Endodermal cell (in vitro differentiated cells): ENCODE measurements at regions not wholly inside any gene's neighbourhood (a gene's known extent, or its start where the extent isn't known, plus 50 kb on each side); places are given as distances from the start of the nearest gene placed in this dataset.
A peak's percentile ranks its signal among the peaks of the same experiment; 100 is the strongest.

Experiments
- DNase-seq: peaks from one replicate; pipeline ENCODE4 v3.0.0-alpha.2; 2017
- H3K27ac ChIP-seq: 2 replicates; pipeline ENCODE4 v1.5.1; 2013; ENCODE audit warnings: mild to moderate bottlenecking, low read depth, low read length, moderate library complexity
- H3K27me3 ChIP-seq: 2 replicates; pipeline ENCODE4 v1.6.1; 2013; ENCODE audit warnings: mild to moderate bottlenecking, low read length, moderate library complexity; ENCODE audit not compliant: insufficient read depth, control insufficient read depth, poor library complexity, severe bottlenecking
- H3K36me3 ChIP-seq: 2 replicates; pipeline ENCODE4 v1.7.0; 2013; ENCODE audit warnings: mild to moderate bottlenecking, low read length, moderate library complexity; ENCODE audit not compliant: control insufficient read depth, insufficient read depth
- H3K4me1 ChIP-seq: one replicate; pipeline ENCODE4 v1.7.0; 2013; ENCODE audit warnings: low read length; ENCODE audit not compliant: control insufficient read depth, insufficient read depth
- H3K4me3 ChIP-seq: 2 replicates; pipeline ENCODE4 v1.5.1; 2013; ENCODE audit warnings: mild to moderate bottlenecking, low read length, moderate library complexity
- H3K9ac ChIP-seq: 2 replicates; pipeline ENCODE4 v1.6.1; 2013; ENCODE audit warnings: mild to moderate bottlenecking, low read length, moderate library complexity; ENCODE audit not compliant: poor library complexity, severe bottlenecking; ENCODE audit errors: extremely low read depth
- H3K9me3 ChIP-seq: 2 replicates; pipeline ENCODE4 v1.6.1; 2013; ENCODE audit warnings: mild to moderate bottlenecking, low read length, moderate library complexity; ENCODE audit not compliant: control insufficient read depth
- H3K27ac Mint-ChIP-seq: 2 replicates; pipeline ENCODE4 v1.8.0; 2020; ENCODE audit warnings: mixed read lengths
- H3K27me3 Mint-ChIP-seq: 2 replicates; pipeline ENCODE4 v1.8.0; 2021; ENCODE audit warnings: mild to moderate bottlenecking, mixed read lengths; ENCODE audit not compliant: insufficient read depth
- H3K36me3 Mint-ChIP-seq: 2 replicates; pipeline ENCODE4 v1.8.0; 2020; ENCODE audit warnings: low read depth, mixed read lengths
- H3K4me1 Mint-ChIP-seq: 2 replicates; pipeline ENCODE4 v1.8.0; 2020; ENCODE audit warnings: mixed read lengths
- H3K4me3 Mint-ChIP-seq: 2 replicates; pipeline ENCODE4 v1.8.0; 2020; ENCODE audit warnings: mild to moderate bottlenecking, moderate library complexity, mixed read lengths
- H3K9me3 Mint-ChIP-seq: 2 replicates; pipeline ENCODE4 v1.8.0; 2020; ENCODE audit warnings: mild to moderate bottlenecking, mixed read lengths
- WGBS, 2 experiments: methylation state at CpG; one replicate each; pipeline versions ENCODE4 v1.1.5 to v1.1.7; 2013; ENCODE audit warnings: missing lambda C conversion rate in 2 of 2, mixed read lengths in 1 of 2; ENCODE audit not compliant: insufficient coverage in 1 of 2, insufficient read length in 1 of 2; 5-methylcytosine and 5-hydroxymethylcytosine counted together
- TF ChIP-seq, protein P1 (sequence below): fragments of 200-600 bp; sonication (generic); conservative IDR thresholded peaks from 2 replicates; pipeline ENCODE4 v1.5.0; 2021; ENCODE audit warnings: antibody characterized with exemption, mild to moderate bottlenecking

- no peaks in the 10 kb centered on the region for H3K9me3 ChIP-seq
- H3K36me3 ChIP-seq, result no peaks in the 10 kb centered on the region
- peaks cover 22% of the 10 kb centered on the region for H3K4me1 Mint-ChIP-seq
- no peaks in the 10 kb centered on the region for H3K27me3 ChIP-seq
- TF ChIP-seq, protein P1, sequence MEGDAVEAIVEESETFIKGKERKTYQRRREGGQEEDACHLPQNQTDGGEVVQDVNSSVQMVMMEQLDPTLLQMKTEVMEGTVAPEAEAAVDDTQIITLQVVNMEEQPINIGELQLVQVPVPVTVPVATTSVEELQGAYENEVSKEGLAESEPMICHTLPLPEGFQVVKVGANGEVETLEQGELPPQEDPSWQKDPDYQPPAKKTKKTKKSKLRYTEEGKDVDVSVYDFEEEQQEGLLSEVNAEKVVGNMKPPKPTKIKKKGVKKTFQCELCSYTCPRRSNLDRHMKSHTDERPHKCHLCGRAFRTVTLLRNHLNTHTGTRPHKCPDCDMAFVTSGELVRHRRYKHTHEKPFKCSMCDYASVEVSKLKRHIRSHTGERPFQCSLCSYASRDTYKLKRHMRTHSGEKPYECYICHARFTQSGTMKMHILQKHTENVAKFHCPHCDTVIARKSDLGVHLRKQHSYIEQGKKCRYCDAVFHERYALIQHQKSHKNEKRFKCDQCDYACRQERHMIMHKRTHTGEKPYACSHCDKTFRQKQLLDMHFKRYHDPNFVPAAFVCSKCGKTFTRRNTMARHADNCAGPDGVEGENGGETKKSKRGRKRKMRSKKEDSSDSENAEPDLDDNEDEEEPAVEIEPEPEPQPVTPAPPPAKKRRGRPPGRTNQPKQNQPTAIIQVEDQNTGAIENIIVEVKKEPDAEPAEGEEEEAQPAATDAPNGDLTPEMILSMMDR, result no peak
- no peak overlapping the region for H3K27ac ChIP-seq
- 54 to 87% methylated on average over 3 to 5 of the region's 6 CpGs for WGBS, 2 experiments
- H3K9ac ChIP-seq, result no peak overlapping the region
- no peak overlapping the region for H3K4me3 ChIP-seq
- H3K27ac Mint-ChIP-seq, result no peak overlapping the region
- peaks cover 6% of the 10 kb centered on the region for H3K4me1 ChIP-seq
- H3K4me3 Mint-ChIP-seq, result no peak overlapping the region
- DNase-seq, result peak; percentile 86
- no peaks in the 10 kb centered on the region for H3K36me3 Mint-ChIP-seq
- H3K9me3 Mint-ChIP-seq, result no peaks in the 10 kb centered on the region
- H3K27me3 Mint-ChIP-seq, result peaks cover 2% of the 10 kb centered on the region
These were observed 120.1 kb downstream of the SNX18 start for GRCh38 chr5:54637654-54638053.

DNA sequence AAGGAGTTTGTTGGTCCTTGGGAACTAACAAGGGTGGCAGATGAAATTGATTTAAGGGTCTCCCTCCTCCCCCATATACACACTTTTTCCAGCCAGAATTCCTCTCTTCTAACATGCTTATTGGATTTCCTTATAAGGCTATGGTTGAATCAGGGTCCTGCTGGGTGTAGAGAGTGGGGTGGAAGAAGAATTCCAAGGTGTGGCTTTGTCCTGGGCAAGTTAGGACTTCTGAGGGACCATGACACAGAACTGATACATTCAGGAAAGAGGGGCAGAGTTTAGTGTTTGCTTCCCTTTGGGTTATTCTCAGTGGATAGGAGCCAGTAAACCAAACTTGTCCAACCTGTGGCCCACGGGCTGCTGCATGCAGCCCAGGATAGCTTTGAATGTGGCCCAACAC, 116.5 kb downstream of the SNX18 start:
- no peak for DNase-seq
- Histone ChIP-seq H3K36me3 (no peaks in the 10 kb centered on the region), H3K4me1 (peaks cover 6% of the 10 kb centered on the region), H3K27ac (no peak overlapping the region), H3K4me3 (no peak overlapping the region), H3K27me3 (no peaks in the 10 kb centered on the region), H3K9ac (no peak overlapping the region), H3K9me3 (peaks cover 9% of the 10 kb centered on the region)
- TF ChIP-seq, protein P1, result no peak
- H3K9me3 Mint-ChIP-seq, result peaks cover 3% of the 10 kb centered on the region
- no peak overlapping the region for H3K27ac Mint-ChIP-seq
- 95% methylated on average over 1 of the region's 1 CpG; no CpG with 5 or more reads in 1 of the 2 experiments for WGBS, 2 experiments
- peaks cover 18% of the 10 kb centered on the region for H3K4me1 Mint-ChIP-seq
- H3K36me3 Mint-ChIP-seq, result no peaks in the 10 kb centered on the region
- no peaks in the 10 kb centered on the region for H3K27me3 Mint-ChIP-seq
- H3K4me3 Mint-ChIP-seq, result no peak overlapping the region

DNA sequence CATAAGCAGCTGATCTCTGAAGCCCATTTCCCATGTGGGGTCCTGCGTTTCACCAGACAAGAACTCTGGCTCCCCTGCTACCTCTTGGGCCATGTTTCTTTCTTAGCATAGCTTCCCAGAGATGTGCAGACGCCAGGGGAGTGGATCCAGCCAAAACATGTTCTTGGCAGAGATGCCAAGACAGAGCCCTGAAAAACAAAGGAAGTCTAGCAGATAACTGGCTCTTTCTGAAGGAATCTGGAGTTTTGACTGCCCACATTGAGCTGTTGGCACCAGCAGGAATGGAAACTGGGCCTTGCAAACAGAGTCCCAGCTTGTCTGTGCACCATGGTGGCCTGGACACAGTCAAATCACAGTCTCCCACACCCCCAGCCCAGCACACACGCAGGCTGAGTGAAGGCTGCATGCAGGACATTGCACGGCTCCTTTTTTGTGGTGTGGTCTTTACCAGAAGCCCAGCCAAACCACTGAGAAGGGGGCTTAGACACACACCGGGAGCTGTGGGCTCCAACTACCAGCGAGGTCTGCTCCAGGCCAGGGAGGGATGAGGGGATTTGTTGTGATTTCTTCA, 114.7 kb downstream of the SNX18 start:
- Mint-ChIP-seq H3K27ac (no peak overlapping the region), H3K9me3 (peaks cover 3% of the 10 kb centered on the region), H3K27me3 (peaks cover 3% of the 10 kb centered on the region), H3K4me3 (no peak overlapping the region), H3K36me3 (no peaks in the 10 kb centered on the region), H3K4me1 (peaks cover 21% of the 10 kb centered on the region)
- H3K4me1 ChIP-seq, result no peaks in the 10 kb centered on the region
- no peaks in the 10 kb centered on the region for H3K27me3 ChIP-seq
- H3K27ac ChIP-seq, result no peak overlapping the region
- no peak for DNase-seq
- 94 to 100% methylated on average over 3 to 6 of the region's 6 CpGs for WGBS, 2 experiments
- H3K9me3 ChIP-seq, result peaks cover 9% of the 10 kb centered on the region
- H3K36me3 ChIP-seq, result no peaks in the 10 kb centered on the region
- no peak overlapping the region for H3K4me3 ChIP-seq
- TF ChIP-seq, protein P1, result no peak
- no peak overlapping the region for H3K9ac ChIP-seq
